Hematopoietic multipotent progenitor cell treated with erythropoietin and hydrocortisone succinate and interleukin-3 and kit ligand, for 6 days (in vitro differentiated cells): ENCODE measurements at regions not wholly inside any gene's neighbourhood (a gene's known extent, or its start where the extent isn't known, plus 50 kb on each side); places are given as distances from the start of the nearest gene placed in this dataset.

ENCODE experiments used
- DNase-seq: peaks from one replicate; pipeline ENCODE4 v3.0.0-alpha.2; 2015

DNA sequence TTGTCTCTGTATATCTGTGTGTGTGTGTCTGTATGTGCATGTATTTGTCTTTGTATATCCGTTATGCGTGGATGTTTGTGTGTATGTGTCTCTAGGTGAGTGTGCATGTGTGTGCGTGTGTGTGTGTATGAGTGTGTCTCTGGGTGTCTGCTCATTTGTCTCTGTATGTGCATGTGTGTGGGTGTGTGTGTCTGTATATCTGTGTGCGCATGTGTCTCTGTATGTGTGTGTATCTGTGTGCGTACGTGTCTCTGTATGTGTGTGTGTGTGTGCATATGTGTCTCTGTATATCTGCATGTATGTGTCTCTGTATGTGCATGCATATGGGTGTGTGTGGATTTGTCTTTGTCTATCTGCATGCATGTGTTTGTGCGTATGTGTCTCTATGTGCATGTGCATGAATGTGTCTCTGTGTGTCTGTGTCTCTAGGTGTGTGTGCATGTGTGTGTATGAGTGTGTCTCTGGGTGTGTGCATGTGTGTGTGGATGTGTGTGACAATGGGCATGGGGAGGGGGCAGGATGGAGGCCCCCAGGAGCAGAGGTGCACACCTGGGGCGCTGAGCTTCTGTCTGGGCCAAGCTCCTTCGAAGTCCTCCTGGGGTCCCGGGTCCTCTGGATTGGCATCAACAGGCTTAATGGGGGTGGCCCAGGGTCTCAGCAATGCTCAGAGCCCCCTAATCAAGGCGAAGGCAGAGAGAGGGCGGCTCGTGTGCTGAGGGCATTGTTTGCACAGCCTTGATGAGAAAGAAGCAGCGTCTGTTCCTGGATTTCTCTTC lies 373.4 kb upstream of the IRX4 start:
- DNase-seq = no peak

DNA sequence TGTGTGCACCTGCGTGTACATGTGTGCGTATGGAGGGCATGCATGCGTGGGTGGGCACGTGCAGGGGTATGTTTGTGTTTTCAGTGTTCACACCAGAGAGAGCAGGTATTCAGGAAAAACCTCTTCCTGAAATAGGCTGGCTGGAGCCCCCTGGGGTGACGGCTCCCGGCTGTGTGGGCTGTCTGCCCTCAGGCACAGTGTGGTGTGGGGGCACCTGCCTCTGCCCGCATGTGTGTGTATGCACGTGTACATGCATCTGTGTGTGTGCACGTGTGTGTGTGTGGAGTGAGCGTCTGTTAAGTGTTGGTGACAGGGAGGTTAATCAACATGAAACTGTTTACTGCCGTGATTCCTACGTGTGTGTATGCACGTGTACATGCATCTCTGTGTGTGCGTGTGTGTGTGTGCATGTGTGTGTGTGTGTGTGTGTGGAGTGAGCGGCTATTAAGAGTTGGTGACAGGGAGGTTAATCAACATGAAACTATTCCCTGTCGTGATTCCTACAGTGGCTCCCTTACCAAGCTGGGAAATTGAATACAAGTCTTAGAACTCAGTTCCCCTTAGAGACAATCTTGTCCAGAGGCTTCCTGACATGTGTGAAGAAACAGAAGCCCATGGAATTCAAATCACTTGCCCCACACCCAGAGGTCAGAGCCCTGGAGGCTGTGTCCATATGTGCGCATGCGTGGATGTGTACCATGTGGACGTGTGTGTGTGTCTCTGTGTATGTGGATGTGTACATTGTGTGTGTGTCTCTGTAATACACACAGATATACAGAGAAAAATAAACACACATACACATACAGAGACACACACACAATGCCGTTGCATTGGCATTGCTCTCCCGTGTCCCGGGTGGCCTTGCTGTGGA lies 372.4 kb upstream of the IRX4 start:
- no peak for DNase-seq

DNA sequence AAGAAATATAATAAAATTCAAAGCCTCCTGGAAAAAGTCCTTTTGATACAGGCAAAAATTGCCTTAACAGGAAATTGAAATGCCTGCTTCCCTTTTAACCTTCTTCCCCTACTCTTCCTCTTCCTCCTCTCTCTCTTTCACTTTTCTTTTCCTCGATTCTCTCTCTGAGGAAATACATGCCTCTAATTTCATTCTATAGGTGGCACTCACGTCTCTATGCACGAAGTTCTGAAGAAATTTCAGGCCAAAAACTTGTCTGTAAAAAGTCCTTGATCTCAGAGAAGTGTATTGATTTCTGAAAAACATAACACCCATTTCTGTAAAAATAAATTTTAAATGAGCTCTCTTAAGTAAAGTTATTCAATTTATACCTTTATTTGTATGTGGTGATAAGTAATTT lies 371.7 kb upstream of the IRX4 start:
- DNase-seq = no peak

DNA sequence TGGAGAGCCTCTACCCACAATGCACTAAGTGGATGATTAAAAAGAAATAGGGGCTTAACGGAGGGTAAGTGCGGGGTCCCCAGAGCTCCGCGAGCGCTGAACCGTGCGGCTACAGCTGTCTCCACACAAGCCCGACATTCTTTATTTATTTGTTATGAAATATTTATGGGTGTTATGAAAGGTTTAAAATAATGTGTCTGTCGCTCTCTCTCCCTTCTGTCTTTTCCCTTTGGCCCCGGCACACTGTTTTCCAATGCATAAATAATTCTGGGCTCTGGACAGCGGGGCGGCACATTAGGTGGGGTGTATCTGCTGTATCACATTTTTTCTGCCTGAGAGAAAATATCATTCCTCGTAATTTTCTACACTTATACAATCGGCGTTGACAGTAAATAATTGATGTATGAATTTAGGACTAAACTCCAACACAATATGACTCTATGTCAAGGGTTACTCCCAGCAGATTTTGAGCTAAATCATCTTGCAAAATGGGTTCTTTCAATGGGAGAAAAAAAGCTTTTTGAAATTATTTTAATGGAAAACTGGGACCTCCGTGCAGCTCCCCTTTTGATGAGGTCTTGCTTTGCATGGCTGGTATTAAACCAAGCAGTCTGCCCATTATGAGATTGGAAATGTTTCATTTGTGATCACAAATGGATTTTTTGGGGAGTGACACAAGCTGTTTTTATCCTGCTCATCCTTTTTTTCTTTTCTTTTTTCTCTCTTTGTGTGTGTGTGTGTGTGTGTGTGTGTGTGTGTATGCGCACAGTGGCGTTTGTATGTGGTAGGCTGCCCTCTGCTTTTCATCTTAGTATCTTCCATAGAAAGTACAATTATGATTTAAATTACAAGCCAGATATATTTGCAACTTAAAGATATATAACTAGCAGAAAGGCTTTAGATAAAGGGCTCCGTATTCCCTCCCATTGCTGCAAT lies 370.6 kb upstream of the IRX4 start:
- DNase-seq = no peak

DNA sequence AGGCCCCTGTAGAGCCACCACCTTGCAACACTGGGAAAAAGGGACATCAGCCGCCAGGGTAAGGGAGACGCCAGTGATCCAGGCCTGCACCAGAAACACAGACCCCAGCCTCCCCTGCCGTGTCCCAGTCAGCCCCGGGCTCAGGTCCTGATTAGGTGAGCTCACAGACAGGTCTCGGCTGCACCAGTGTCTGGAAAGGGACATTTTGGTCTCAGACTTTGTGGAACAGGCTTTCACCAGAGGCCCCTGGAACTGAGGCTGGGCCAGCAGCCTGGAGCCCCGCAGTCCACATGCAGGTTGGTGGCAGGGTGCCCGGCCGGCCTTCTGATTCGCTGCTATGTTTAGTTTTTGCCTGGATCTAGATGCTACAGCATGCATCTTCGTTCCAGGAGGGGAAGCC lies 369.0 kb upstream of the IRX4 start:
- no peak for DNase-seq

DNA sequence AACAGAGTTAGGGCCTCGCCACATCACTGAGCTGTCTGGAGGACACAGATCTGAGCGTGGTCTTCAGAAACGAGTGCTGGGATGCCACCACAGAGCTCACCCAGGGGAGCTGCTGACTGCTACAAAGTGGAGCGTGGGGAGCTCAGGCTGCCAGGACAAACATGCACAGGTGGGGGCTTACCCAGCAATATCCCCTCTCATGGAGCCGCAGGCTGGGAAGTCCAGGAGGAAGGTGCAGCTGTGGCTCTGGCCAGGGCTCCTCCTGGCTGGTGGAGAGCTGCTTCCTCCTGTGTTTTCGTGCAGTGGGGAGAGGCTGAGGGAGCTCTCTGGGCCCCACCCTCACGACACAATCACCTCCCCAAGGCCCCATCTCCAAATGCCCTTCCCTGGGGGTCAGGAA lies 368.6 kb upstream of the IRX4 start:
- no peak for DNase-seq

DNA sequence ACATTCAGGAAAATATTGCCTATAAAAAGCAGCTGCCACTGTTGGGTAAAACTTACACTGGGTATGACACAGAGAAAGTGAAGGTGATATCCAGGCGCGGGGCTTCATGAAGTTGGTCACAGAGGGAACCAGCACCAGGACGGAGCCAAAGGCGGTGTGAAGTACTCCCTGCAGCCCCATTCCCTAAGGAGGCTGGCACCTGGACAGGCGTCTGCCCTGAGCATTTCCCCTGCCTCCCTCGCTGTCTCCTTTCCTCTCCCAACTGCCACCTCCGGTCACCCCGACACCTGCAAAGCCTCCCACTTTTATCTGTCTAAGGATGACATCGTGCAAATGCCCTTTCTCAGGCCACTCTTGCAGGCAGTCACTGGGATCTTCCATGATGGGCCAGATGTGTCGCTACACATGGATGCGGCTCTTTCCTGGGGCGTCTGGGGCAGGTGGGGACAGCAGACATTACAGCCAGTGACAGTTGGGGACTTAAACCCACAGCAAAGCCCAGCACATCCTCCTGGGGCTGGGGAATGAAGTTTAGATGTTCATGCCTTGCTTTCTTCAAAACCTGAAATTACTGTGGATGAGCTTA lies 367.7 kb upstream of the IRX4 start:
- DNase-seq = no peak

DNA sequence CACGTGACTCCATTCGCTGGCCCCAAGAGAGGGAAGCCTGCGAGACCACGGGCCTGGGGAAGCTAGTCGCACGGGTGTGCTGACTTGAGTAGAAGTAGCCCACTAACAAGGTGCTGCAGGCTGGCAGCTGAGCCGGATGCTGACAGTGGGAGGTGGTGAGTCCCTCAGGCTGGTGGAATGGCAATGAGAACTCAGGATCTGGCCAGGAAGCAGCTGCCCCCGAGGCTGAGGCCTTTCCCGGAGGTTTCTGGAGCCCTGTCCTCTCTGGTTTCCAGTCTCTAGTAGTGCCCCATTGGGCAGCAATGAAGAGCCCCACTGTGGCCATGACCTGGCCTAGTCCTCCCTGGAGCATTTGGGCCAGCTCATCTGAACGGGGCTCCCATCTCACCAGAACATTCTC lies 366.7 kb upstream of the IRX4 start:
- DNase-seq = no peak

DNA sequence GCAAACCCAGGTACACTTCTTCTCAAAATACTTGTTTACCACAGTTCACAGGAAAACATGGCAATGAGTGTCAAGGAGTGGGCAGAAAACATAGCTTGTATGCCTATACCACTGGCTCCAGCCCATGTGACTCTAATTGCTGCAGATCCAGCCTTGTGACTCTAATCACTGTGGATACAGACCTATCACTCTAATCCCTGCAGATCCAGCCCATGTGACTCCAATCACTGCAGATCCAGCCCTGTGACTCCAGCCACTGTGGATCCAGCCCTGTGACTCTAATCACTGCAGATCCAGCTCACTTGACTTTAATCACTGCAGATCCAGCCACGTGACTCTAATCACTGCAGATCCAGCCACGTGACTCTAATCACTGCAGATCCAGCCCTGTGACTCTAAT lies 366.3 kb upstream of the IRX4 start:
- no peak for DNase-seq

DNA sequence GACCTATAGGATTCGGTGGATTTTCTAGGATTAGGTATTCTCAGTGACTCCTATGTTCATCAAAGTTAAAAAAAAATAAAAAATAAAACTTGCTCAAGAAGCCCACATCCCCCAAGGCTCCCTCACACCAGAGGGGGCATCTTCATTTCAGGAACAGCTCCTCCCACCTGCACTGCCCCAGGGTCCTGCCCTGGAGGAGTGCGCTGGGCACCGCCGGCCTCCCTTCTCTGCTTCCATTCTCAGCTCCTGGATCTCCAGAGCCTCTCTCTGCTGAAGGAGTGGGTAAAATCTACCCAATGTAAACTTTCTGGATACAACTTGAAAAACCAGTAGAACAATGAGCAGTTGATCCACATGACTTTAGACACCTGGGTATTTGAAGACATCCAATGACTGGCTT lies 359.8 kb upstream of the IRX4 start:
- no peak for DNase-seq

DNA sequence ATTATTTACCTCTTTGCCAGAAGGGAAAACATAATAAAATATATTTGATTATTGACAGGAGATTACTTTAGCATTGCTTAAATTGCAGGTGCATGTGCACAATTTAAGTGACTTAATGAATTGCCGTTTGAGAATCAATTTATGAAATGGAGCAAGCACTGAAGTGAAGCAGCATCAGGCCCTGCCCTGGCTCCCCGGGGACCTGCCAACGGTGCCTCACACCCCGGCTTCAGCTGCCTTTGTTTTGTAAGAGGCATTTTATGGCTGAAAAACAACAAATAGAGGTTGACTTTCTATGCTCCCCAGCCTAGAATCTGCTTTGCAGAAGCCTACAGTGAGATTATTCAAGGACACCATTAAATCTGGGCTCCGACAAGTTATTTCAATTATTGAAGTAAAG lies 359.1 kb upstream of the IRX4 start:
- no peak for DNase-seq

DNA sequence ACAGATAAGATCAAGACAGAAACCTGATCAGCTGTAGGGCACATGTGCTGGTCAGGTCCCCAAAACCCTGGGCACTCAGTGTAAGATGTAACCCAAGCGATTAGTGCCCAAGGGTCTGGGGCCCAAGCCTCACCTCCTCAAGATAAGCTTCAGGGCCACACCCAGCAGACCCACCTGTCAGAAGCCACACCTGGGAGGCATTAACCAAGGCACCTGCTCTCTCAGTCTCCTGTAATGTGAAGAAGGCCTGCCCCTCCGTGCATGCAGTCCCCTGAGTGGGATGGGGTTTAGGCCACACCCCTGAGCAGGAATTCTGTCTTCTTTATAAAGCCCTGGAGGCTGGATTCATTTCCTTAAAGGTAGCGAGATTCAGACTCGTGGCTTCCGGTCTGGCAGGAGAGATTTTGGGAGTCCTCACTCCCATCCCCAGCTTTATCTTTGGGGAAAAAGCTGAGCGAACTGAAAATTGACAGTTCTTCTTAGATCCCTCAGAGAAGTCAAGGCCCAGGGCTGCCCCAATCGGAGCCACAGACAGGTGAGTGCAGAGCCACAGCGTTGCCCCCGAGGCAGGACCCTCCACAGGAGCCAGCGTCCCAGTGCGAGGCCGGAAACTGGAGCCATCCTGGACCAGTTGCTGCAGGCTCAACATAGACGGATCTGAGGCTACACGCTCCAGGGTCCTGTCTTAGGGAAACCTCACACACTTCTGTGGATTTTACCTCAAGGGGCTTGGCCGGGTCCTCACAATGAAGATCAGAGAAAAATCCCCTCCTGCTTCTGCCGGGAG lies 357.6 kb upstream of the IRX4 start:
- DNase-seq = no peak

DNA sequence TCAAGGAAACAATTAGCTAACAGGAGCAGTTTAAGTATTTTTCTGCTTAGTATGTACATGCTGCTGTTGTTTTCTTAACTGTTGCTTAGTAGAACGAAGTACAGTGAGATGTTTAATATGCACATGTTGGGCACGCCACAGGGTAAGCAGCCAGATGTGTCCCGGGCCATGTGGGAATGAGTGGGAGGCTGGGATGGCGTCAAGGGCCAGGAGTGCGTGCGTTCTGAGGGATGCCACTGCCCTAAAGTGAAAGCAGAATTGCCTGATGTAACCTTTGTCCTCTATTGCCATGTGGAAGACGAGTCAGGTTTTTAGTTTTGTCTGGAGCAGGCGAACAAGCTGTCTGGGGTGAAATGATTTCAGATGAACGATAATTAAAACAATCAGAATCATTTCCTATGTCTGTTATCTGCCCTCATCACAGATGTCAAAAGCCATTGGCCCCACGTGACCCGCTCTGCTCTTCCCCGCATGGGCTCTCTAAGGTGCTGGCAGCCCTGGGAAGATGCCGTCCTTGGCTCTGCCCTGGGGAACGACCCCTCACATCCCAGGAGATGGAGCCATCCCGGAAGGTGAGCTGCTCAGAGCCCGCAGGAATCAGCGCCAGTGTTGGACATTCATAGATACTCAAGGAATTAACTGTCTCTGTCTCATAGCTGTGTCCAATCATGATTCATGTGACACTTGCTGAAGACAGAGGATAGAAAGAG lies 356.6 kb upstream of the IRX4 start:
- no peak for DNase-seq

DNA sequence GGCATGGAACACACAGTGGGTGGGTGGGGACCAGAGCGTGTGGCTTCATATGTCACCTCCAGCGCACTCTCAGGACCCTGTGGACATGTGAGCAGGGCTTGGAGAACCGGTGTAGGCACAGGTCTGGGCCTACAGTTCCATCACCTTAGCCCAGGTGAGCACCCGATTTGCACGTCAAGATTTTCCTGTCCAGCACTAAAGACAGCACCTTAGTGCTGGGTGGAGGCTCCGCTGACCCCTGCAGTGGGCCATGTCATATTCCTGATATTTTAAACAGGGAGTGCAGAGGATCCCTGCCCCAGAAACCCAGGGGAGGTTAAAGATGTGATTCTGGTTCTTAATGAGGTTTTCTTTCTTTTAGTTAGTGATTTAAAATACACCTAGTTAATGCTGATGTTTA lies 356.0 kb upstream of the IRX4 start:
- DNase-seq = no peak

DNA sequence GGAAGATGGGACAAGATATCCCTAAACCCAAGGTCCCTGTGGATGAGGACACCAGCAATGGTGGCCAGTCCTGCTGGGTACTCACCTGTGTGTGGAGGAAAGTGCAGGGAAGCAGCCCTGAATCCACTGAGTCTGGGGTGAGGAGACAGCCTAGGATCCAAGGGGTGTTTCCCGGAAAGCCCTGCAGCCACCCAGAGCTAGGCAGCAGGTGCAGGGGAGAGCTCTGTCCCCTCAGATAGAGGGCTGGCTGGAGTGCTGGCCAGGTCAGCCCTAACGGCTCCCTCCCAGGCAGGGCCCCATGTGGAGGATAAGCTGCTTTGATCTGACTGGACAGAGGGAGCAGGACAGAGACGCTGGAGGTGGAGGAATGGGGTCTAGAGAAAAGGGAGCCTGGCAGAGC lies 344.7 kb upstream of the IRX4 start:
- DNase-seq = no peak

DNA sequence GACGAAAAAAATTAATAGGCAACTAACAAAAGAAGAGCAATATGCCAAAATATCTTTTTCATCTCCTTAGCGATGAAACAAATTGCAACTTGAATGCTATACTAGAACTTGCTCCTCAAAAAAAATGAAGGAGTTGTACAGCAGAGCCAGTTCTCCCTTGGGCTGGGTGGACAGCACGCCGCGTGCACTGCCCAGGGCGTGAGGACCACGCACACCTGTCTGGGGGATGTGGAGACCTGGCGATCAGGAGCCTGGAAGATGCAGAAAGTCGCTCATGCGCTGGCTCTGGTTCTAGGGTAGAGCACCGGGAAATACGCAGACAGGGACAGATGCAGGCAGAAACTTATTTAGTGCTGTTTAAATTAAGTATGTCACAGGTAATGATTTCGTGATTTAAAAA lies 342.0 kb upstream of the IRX4 start:
- no peak for DNase-seq

DNA sequence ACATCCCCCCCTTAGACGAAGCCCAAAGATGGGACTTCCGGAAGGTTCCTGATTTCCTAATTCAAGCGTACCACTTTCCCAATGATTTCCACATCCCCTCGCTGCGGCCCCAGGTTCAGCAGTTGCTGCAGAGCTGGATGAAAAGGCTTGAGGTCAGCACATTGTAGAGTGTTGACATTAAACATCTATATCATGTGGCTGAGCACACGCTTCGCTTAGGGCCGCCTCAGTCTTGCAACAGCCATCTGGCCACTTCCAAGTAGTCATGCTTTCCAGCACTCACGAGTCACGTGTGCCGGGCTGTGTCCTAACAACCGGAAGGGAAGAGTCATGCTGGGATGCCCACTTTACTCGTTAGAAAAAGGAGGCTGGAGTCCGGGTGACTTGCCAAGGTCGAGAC lies 340.6 kb upstream of the IRX4 start:
- no peak for DNase-seq

DNA sequence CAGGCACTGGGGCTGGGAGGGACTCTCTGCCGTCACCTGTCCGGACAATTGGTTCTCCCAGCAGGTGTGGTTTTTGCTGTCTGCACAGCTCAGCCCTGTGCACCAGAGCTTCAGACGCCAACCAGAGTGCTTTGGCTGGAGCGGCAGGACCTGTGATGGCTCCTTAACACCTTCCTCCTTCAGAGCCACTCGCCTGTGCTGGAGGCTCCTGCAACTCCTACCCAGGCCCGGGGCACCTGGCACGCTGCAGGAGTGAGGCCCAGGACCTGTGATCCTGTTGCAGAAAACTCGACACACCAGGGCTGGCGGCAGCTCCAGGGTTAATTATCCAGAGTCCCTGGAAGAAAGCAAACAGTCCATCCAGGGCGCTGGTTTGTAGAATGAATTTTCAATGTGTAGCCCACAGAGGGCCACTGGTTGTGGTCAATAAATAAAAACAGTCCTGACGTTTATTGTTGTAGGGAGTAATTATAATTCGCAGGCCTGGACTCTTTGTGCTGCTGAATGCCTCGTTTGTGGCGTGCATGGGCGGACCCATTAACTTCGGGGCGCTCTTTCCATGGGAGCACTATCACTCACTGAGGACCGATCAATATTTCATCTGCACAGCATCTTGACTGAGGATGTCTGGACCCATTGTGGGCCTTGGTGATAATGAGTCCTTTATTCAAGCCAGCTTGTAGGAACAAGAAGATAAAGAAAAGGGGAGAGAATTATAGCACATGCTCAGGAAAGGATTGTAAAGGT lies 339.7 kb upstream of the IRX4 start:
- DNase-seq = no peak

DNA sequence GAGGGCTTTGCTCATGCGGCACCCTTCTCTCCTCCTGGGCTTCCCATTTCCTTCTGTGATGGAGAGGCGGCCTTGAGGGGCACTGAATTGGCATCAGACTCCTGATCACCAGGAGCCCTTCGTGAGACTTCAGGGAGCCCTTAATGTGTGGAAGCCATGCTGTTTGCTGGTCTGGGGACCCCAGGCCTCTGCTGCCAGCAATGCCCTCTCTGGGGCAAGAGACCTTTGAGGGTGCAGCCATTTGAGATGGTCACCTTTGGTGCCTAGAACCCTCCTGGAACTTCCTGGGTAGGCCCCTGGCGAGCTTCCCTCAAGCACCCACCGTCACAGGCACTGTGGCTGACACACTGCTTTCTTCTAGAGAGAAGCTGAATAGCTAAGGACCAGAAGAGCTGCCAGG lies 338.7 kb upstream of the IRX4 start:
- DNase-seq = no peak

DNA sequence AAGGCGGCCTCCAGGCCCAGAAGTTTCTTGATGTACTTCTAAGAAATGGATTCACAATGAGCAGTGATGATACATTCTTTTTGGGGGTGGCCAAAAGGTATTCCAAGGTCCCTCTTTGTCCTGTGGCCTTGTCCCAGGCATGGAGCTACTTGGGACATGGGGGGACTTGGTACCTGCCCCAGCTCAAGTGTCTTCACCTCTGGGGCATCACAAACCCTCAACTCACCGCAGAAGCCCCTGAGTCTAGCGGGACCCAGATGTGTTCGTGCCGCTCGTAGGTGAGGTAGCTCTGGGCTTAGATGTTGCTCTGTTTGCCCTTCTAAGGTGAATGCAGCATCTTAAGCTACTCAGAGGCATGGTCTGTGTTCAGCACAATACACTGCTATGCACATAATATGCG lies 338.0 kb upstream of the IRX4 start:
- no peak for DNase-seq
